ENCODE measurements at regions not wholly inside any gene's neighbourhood (a gene's known extent, or its start where the extent isn't known, plus 50 kb on each side); places are given as distances from the start of the nearest gene placed in this dataset.

DNA sequence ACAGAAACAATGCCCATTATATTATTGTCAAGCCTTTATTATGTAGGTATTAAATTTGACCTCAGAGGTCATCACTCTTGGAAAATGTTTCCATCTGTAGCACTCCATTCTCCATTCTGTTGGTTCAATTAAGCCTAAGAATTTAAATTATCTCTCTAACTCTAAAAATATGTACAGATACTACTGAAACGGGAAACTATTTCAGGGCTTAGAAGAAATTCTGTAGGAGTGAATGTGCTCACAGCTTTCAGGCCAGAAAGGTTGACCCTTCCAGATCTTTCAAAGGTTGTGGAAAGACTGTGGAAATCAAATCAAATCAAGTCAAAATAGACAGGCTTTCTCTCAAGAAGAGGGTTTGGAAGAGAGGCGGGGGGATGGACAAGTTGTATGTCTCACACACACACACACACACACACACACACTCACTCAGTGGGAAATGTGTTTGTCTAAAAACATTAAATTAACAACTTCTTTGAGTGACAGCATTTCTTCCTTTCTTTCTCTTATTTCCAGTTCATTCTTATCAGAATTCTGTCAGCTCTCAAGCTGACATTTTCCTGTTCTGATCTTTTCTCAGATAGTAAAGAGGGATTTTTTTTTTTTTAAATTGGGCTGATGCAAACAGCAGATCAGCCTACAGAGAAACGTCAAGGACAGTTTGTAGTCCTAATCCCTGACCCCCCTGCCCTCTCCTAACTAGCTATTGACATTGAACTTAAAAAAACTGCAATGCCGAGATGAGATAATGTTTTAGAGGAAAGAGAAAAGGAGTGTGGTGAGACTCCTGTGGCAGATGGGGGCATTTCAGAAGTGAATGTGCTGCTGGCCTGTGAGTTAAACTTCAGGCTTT is 139.0 kb upstream of the ZFHX3 start:
- no peak for DNase-seq (ENCODE audit: low read depth in 4 of 4, low spot score in 3 of 4)

- no peak for DNase-seq (ENCODE audit: low read depth in 4 of 4, low spot score in 3 of 4)
Observed at GRCh38 chr16:73185737-73186136, 137.8 kb upstream of the ZFHX3 start.

GRCh38 chr16:73183611-73184092 is 135.7 kb upstream of the ZFHX3 start:
- no peak for DNase-seq (ENCODE audit: low read depth in 4 of 4, low spot score in 3 of 4)

- DNase-seq (ENCODE audit: low read depth in 4 of 4, low spot score in 3 of 4), result no peak
Observed at GRCh38 chr16:73179705-73180331, 131.9 kb upstream of the ZFHX3 start.

- no peak for DNase-seq (ENCODE audit: low read depth in 4 of 4, low spot score in 3 of 4)
Observed at GRCh38 chr16:73177729-73178295, 129.9 kb upstream of the ZFHX3 start.

GRCh38 chr16:73176577-73177013 is 128.7 kb upstream of the ZFHX3 start:
- no peak for DNase-seq (ENCODE audit: low read depth in 4 of 4, low spot score in 3 of 4)

DNA sequence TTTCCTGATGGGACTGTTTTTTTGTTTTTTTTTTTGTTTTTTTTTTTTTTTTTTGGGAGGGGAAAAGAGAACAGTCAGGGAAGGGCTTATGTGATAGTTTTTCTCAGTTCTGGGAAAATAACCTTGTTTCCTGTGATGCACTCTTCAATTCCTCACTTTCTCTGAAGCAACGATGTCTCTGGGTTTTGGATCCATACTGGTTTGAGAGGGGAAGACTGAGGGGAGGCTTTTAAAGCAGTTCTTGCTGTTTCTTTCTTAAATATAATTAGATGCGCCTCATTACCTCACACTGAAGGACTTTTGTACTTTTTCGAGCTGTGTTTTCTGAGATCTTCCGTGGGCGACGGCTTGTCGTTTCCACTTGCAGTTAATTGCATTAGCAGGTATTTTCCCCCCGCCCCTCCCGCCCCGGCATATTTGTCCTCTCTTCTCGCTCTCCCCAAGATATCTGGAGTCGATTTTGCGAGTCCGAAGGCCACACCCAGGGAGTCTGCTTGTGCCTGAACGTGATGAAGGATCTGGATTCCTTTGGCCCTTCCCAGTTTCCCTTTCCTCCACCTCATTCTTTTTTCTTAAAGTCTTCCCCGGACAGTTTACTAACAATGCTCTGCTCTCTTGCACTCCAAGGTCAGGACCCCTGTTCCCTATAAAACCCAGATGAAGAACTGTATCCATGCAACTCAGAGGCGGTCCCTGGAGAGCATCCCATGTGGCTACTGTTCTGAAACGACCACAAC is 125.2 kb upstream of the ZFHX3 start:
- DNase-seq (ENCODE audit: low read depth in 4 of 4, low spot score in 3 of 4), result no peak

DNA sequence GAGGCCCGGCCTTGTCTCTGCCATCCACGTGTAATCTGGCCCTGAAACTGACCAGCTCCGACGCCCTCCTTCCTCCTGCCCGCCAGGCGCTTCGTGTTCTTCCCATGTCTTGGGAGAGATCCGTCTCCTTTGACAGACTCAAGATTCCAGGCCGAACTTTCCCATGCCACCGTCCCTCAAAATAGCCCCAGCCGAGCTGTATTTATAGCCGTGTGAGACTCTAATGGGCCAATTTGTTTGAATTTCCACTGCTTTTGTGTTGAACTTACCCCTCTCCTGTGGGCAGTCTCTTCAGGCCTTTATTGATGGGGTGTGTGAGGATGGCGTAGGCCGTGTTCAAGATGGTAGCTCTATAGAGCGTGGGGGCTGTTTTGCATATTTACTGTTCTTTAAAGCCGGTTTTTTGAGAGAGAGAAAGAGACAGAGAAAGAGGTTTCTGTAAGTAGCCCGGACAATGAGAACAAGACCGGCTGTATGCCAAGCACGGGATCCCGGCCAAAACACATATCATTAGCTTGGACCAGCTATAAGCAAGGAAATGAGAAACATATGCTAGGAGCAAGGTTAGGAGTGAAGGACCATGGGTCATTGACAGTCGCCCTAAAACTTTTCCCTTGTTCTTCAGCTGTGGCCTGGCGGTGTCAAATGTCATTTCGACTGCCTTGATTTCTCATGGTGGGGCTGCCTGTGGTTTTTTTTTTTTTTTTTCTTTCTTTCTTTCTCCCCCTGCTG is 124.5 kb upstream of the ZFHX3 start:
- DNase-seq (ENCODE audit: low read depth in 4 of 4, low spot score in 3 of 4), result peak; percentile 71 to 79 (median 75)

DNA sequence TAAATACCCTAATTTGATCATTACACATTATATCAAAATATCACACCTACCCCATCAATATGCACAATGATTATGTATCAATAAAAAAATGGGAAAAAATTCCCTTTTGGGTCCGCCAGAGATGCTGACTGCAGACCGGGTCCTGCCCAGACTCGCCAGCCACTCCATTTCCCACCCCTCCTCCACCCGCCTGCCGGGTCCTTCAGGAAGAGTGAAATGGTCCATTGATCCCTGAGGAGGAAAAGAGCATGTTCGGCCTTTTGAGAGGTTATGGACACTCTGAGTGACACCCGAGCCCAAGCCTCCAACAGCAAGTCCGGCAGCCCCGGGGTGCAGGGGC is 123.9 kb upstream of the ZFHX3 start:
- DNase-seq (ENCODE audit: low read depth in 4 of 4, low spot score in 3 of 4), result no peak

GRCh38 chr16:73171380-73171779 is 123.5 kb upstream of the ZFHX3 start:
- no peak for DNase-seq (ENCODE audit: low read depth in 4 of 4, low spot score in 3 of 4)

DNA sequence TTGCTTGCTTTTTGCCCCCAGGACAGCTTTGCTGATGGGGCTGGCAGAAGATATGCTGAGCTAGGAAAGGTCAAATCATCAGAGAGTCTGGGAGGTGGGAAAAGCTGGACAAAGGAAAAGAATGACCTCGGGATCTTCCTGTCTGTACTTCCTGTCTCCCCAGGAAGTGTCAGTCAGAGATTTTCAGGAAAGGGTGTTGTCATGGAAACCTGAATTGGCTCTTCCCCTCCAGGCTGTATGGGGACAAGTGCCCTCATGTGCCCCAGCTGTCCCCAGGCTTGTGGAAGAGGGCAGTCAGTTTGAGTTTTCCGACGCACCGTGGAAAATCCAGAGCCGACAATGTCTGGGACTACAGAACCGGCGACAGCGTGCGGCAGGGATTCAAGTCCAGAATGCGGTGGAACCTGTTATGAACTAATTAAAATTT is 122.7 kb upstream of the ZFHX3 start:
- no peak for DNase-seq (ENCODE audit: low read depth in 4 of 4, low spot score in 3 of 4)

DNA sequence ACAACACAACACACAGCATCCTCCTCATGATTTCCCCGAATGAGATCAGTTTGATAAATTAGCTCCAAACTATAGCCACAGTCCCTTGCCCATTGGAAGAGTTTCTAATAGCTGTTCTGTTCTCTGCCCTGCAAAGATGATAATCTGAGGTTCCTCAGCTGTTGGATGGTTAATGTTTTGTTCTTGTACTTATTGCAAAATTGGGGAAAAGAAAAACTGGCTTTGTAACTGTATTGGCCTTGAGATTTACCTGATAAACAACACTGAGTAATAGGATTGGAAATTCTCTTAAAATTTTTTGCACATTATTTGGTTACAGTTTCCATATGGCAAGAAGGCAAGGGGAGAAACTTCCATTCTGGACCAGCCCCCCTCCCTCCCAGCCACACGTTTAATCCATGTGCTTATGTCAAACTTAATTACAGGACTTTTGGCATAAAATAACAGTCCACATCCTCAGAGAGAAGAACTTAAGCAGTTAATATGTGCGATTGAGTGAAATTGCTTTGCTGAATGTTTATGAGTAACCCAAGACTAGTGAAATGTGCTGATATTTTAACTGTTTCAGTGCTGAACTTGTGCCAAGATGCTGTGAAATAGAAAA is 119.1 kb upstream of the ZFHX3 start:
- no peak for DNase-seq (ENCODE audit: low read depth in 4 of 4, low spot score in 3 of 4)

- no peak for DNase-seq (ENCODE audit: low read depth in 4 of 4, low spot score in 3 of 4)
Observed at GRCh38 chr16:73166441-73166851, 118.5 kb upstream of the ZFHX3 start.

- DNase-seq (ENCODE audit: low read depth in 4 of 4, low spot score in 3 of 4), result no peak
Observed at GRCh38 chr16:73163238-73163815, 115.4 kb upstream of the ZFHX3 start.

- DNase-seq (ENCODE audit: low read depth in 4 of 4, low spot score in 3 of 4), result no peak
Observed at GRCh38 chr16:73161977-73162376, 114.0 kb upstream of the ZFHX3 start.

DNA sequence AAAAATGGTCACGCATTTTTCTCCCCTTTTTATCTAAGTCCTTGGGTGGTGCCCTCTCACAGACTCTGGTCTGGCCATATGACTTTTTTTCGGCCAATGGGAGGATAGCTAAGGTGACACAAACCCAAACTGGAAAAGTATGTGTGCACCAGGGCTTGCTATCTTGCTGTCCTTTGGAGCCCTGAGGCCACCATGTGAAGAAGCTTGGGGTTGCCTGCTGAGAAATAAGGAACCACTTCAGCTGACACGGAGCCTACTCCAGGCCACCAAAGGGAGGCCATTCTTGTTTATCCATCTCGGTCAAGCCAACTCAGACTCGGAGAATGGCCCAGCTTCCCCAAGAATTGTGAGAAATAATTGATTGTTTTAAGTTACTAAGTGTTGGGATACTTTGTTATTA is 111.4 kb upstream of the ZFHX3 start:
- no peak for DNase-seq (ENCODE audit: low read depth in 4 of 4, low spot score in 3 of 4)

DNA sequence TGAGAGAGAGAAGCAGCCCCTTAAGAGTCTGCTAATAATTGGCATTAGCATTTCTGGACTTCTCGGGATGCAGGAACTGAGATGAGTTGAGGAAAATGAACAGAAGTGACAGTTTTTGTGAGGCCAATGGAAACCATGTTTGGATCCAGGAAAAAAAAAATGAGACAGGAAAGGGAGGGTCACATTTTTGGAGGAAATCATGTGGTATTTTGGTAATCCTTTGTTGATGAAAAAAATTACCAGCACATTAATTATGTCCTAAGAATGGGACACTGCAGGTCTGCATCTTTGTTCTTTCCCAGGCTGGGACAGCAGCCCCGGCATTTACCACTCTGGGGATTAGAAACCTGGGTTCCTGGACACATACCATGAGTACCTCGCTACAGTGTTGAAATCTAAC is 109.9 kb upstream of the ZFHX3 start:
- DNase-seq (ENCODE audit: low read depth in 4 of 4, low spot score in 3 of 4), result no peak

DNA sequence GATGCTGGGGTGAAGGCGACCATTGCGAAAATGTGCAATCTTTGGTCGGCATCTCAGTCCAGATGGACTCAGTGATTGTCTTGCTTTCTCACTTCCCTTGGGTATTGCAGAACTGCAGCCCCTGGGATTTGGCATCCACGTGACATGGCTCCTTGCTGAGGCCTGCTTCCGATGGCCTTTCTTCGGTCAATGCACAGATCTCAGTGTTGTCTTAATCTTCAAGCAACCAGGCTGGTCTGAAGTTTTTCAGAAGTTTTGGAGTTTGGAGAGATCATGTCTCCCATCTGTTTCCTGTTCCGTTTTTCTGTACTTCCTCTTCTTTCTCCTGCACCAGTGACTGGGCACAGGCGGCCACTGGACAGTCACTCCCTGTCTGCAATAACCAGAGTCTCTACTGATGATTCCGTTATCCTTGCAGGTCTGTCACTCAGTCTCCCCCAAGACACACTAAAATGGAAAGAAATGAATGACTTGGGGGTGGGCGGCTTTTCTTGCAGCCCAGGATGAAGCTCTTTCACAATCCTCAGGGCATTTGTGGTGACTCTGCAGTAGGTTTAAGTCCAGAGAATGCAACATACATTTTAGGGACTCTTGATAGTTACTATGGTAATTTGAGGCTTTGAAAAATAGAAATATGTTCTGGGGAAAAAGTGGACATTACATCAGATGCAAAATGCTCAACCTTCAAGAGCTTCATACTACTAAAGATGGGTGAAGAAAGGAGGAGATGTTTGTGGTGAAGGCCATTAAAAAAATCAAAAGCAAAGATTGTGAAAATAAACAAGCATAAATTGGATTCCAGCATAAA is 106.3 kb upstream of the ZFHX3 start:
- no peak for DNase-seq (ENCODE audit: low read depth in 4 of 4, low spot score in 3 of 4)
